Left ventricle myocardium inferior (tissue), 1 donor: ENCODE measurements at regions not wholly inside any gene's neighbourhood (a gene's known extent, or its start where the extent isn't known, plus 50 kb on each side); places are given as distances from the start of the nearest gene placed in this dataset.

ENCODE experiments used
- DNase-seq: peaks from one replicate; pipeline ENCODE4 v3.0.0-alpha.2; 2020
- H3K27ac ChIP-seq: fragments of 200-600 bp; replicated peaks from 2 replicates; pipeline ENCODE4 v1.8.0; 2021
- H3K27me3 ChIP-seq: fragments of 200-600 bp; 2 replicates; pipeline ENCODE4 v1.8.0; 2021; ENCODE audit warnings: low read depth
- H3K36me3 ChIP-seq: fragments of 200-600 bp; 2 replicates; pipeline ENCODE4 v1.8.0; 2021
- H3K4me1 ChIP-seq: fragments of 200-600 bp; 2 replicates; pipeline ENCODE4 v1.8.0; 2021
- H3K4me3 ChIP-seq: fragments of 200-600 bp; 2 replicates; pipeline ENCODE4 v1.8.0; 2021; ENCODE audit warnings: mild to moderate bottlenecking, moderate library complexity
- H3K9me3 ChIP-seq: fragments of 200-600 bp; replicated peaks from 2 replicates; pipeline ENCODE4 v1.8.0; 2021
- CTCF ChIP-seq: fragments of 200-600 bp; IDR thresholded peaks from 2 replicates; pipeline ENCODE4 v1.8.0; 2021; ENCODE audit warnings: antibody characterized with exemption, mild to moderate bottlenecking, borderline replicate concordance
- intact Hi-C: fragments of 100-400 bp; cut with micrococcal nuclease; formaldehyde crosslinking; loops from one replicate; pipeline ENCODE4 v1.11.0; 2022
- donor health status: DM: no; HTN: yes; CAD: no; lungs with severe emphysema.

GRCh38 chr14:48944809-48945208 is 641.4 kb downstream of the RPS29 start:
- no peak overlapping the region for H3K4me3 ChIP-seq
- H3K27me3 ChIP-seq = no peaks in the 10 kb centered on the region
- no peaks in the 10 kb centered on the region for H3K9me3 ChIP-seq
- no peak overlapping the region for H3K27ac ChIP-seq
- TF ChIP-seq CTCF = no peak
- intact Hi-C loops = no loop called here
- DNase-seq = no peak
- no peaks in the 10 kb centered on the region for H3K4me1 ChIP-seq
- no peaks in the 10 kb centered on the region for H3K36me3 ChIP-seq

- H3K27me3 ChIP-seq = no peaks in the 10 kb centered on the region
- no peaks in the 10 kb centered on the region for H3K9me3 ChIP-seq
- no peak for TF ChIP-seq CTCF
- no peaks in the 10 kb centered on the region for H3K36me3 ChIP-seq
- H3K4me3 ChIP-seq = no peak overlapping the region
- no peak overlapping the region for H3K27ac ChIP-seq
- no peaks in the 10 kb centered on the region for H3K4me1 ChIP-seq
- DNase-seq = no peak
- intact Hi-C loops = no loop called here
These were observed 642.3 kb downstream of the RPS29 start for GRCh38 chr14:48943913-48944312.

DNA sequence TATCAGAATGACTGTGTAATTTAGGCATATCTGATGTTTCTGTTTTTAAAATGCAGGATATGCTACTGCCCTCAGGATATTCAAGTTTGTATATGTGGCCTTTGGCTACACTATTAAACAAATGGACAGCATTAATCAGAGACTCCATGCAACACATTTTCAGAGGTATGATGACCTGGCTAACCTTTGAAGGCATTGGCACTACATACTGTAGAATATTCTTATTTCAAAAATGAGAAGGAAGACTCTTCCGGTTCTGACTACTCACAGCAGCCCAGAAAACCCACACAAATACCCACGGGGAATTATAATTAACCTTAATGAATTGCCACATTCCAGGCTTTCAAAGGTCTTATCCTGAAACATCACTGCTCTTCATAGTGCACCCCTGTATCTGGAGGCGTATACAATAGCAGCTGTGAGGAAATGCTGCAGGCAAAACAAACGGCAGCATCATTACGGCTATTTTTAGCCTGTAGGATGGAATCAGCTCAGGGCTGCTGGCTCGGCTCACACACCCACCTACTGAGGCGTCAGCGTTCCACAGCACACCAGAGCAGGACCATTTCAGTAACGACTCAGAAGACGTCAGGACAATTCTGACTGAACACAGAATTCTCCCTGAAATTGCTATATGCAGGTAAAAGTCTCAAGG is 648.5 kb downstream of the RPS29 start:
- Histone ChIP-seq H3K4me3 (no peak overlapping the region), H3K27me3 (no peaks in the 10 kb centered on the region), H3K36me3 (no peaks in the 10 kb centered on the region), H3K27ac (no peak overlapping the region), H3K9me3 (no peaks in the 10 kb centered on the region), H3K4me1 (peaks cover 5% of the 10 kb centered on the region)
- no peak for DNase-seq
- no peak for TF ChIP-seq CTCF
- intact Hi-C loops = no loop called here

DNA sequence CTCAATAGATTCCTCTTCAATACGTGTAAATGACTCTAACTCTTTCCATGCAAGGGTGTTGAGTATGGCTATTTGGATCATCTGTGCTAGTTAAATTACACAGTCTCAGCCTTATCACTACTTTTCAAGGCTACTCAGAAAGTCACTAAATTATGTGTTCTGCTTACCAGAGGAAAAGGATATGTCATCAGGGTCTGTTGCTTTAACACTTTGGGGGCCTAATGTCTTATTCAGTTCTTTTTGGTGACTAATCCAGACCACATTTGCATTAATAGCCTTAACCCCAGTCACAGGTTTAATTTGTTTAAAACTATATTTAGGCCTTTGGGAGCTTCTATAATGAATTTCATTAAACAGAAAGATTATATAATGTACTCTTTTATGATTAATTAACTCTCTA is 649.3 kb downstream of the RPS29 start:
- no peak overlapping the region for H3K27ac ChIP-seq
- no peak overlapping the region for H3K4me3 ChIP-seq
- no peaks in the 10 kb centered on the region for H3K36me3 ChIP-seq
- no peaks in the 10 kb centered on the region for H3K9me3 ChIP-seq
- H3K27me3 ChIP-seq = no peaks in the 10 kb centered on the region
- peaks cover 5% of the 10 kb centered on the region for H3K4me1 ChIP-seq
- no peak for DNase-seq
- TF ChIP-seq CTCF = no peak
- intact Hi-C loops = no loop called here

DNA sequence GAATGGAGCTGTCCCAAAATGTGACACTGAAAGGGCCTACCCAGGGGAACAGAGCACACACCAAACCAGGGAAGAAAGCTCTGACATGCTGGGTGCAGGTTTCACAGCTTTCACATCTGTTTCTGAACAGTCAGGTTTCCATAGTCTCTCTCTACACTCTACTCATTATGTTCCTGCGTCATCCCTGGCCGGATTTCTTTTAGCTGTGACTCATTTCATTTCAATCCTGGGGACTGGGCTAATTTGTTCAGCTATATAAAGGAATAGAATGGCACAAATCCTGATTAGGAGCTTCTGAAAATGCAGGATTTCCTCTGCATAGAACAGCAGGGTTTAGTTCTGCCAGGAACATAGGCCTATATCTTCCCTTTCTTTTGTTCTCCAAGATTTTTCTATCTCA is 649.8 kb downstream of the RPS29 start:
- H3K4me3 ChIP-seq = no peak overlapping the region
- H3K9me3 ChIP-seq = no peaks in the 10 kb centered on the region
- H3K36me3 ChIP-seq = no peaks in the 10 kb centered on the region
- DNase-seq = no peak
- no peaks in the 10 kb centered on the region for H3K27me3 ChIP-seq
- TF ChIP-seq CTCF = no peak
- intact Hi-C loops = no loop called here
- H3K27ac ChIP-seq = no peak overlapping the region
- H3K4me1 ChIP-seq = peaks cover 5% of the 10 kb centered on the region
